ENCODE measurements at regions not wholly inside any gene's neighbourhood (a gene's known extent, or its start where the extent isn't known, plus 50 kb on each side); places are given as distances from the start of the nearest gene placed in this dataset.

DNA sequence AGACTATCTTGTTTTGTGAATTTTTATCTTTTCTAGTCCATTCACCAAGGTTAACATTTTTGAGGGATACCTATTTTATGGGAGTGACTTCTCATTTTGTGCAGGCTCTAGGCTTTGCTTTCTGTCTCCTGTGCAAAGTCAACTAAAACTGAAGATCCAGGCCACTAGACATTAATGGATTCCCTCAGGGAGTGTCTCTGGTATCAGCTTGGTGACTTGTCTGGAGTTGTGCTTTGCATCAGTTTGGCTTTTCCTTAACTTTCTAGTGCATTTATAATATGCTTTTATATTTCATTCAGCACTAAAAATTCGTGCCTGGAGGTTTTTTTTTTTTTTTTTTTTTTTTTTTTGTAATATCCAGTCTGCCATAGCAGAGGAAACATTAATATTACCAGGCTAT is 144.2 kb downstream of the YIPF5 start:
- Histone ChIP-seq H3K4me1 (ENCODE audit: control extremely low read depth in 1 of 4, control insufficient read depth in 4 of 4, insufficient read depth in 4 of 4, low read length in 3 of 4) (no peaks in the 10 kb centered on the region), H3K36me3 (ENCODE audit: control insufficient read depth in 4 of 4, insufficient read depth in 4 of 4, low read length in 3 of 4) (no peaks in the 10 kb centered on the region), H3K9me3 (ENCODE audit: control extremely low read depth in 1 of 5, control insufficient read depth in 4 of 5, insufficient read depth in 2 of 5, low read depth in 1 of 5, low read length in 4 of 5) (peaks cover 0 to 3% (median 0%) of the 10 kb centered on the region in 5 experiments), H3K4me3 (ENCODE audit: control insufficient read depth in 1 of 7, extremely low read depth in 1 of 7, insufficient read depth in 4 of 7, low read depth in 2 of 7, low read length in 6 of 7) (no peak overlapping the region), H3K27ac (ENCODE audit: insufficient read depth in 1 of 2, low read depth in 1 of 2, low read length in 2 of 2, poor library complexity in 1 of 2, severe bottlenecking in 2 of 2) (no peak overlapping the region), H3K27me3 (replicated peaks in 2 of 5; ENCODE audit: control insufficient read depth in 4 of 5, insufficient read depth in 5 of 5, low read length in 4 of 5) (no peaks in the 10 kb centered on the region)
- CTCF ChIA-PET, result no interaction called here
- DNase-seq, result no peak
- POLR2A ChIA-PET, result interaction anchor here (0.6 kb wide), 1 partner anchor 11 kb away, joined by 6 read pairs; no protein-coding TSS in a partner anchor
- WGBS (ENCODE audit: insufficient coverage), result no CpG with 5 or more reads among the region's 1 CpG

DNA sequence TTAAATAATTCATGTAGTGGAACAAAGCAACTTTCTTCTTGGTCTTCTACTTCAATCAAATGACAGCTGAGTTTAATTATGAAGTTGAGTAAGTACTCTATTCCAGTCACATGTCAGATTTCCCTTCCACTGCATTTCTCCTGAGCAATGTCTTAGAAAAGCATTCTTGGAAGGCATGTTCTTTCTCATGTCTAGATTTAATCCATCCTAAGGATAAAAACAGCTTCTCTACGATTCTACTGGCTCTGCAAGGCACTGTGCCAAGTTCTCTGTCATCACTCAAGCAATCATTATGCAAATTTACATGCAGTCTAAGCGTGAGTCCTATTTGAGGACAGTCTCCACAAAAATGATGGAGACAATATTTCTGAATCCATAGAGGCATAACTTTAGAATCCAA is 142.4 kb downstream of the YIPF5 start:
- no peak overlapping the region for H3K27ac ChIP-seq (ENCODE audit: insufficient read depth in 1 of 2, low read depth in 1 of 2, low read length in 2 of 2, poor library complexity in 1 of 2, severe bottlenecking in 2 of 2)
- DNase-seq, result no peak

DNA sequence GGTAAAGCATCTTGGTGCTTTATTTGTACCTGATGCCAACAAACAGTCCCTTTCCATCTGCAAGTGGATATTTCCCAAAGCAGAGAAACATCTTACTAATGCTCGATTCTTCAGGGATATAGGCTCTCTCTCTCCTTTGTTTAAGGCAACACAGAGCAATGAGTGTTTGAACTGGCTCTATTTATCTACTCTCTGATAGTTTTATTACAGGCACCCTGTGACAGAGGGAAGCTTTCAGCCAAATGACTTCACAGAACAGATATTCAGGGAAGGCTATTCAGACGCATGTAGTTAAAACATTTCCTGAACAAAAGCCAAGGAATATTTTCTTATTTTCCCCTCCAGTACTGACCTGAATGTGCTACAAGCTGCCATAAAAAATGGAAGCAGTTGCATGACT is 141.8 kb downstream of the YIPF5 start:
- POLR2A ChIA-PET, result no interaction called here

More for the DNA sequence above, 142.4 kb downstream of the YIPF5 start:
- no peaks in the 10 kb centered on the region for H3K4me1 ChIP-seq (ENCODE audit: control extremely low read depth in 1 of 4, control insufficient read depth in 4 of 4, insufficient read depth in 4 of 4, low read length in 3 of 4)
- ChIA-PET CTCF (no interaction called here), POLR2A (no interaction called here)
- H3K4me3 ChIP-seq (ENCODE audit: control insufficient read depth in 1 of 7, extremely low read depth in 1 of 7, insufficient read depth in 4 of 7, low read depth in 2 of 7, low read length in 6 of 7), result no peak overlapping the region
- H3K9me3 ChIP-seq (ENCODE audit: control extremely low read depth in 1 of 5, control insufficient read depth in 4 of 5, insufficient read depth in 2 of 5, low read depth in 1 of 5, low read length in 4 of 5), result no peaks in the 10 kb centered on the region
- H3K36me3 ChIP-seq (ENCODE audit: control insufficient read depth in 4 of 4, insufficient read depth in 4 of 4, low read length in 3 of 4), result no peaks in the 10 kb centered on the region
- WGBS (ENCODE audit: insufficient coverage), result 84% methylated on average over 2 of the region's 2 CpGs
- peaks cover 0 to 3% (median 0%) of the 10 kb centered on the region in 5 experiments for H3K27me3 ChIP-seq (replicated peaks in 2 of 5; ENCODE audit: control insufficient read depth in 4 of 5, insufficient read depth in 5 of 5, low read length in 4 of 5)

DNA sequence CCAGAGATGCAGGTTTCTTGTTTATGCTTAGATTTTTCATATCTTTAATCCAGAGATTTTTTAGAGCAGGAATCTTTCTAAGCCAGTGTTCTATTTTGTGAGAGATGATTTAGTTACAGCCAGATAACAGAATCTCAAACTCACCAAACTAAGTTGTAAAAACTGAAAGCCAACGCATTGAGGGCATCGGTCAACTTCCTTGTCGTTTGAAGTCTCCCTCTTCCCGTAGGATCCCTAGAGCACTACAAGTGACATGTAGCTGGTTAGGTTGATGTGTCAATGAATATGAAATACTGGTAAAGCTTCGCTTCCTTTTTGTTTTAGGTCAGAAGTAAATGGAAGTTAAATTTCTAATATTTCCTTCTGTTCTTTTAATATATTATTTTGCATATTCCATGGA is 139.6 kb downstream of the YIPF5 start:
- no peaks in the 10 kb centered on the region for H3K4me1 ChIP-seq (ENCODE audit: control extremely low read depth in 1 of 4, control insufficient read depth in 4 of 4, insufficient read depth in 4 of 4, low read length in 3 of 4)
- H3K27me3 ChIP-seq (replicated peaks in 2 of 5; ENCODE audit: control insufficient read depth in 4 of 5, insufficient read depth in 5 of 5, low read length in 4 of 5), result peaks cover 0 to 8% (median 0%) of the 10 kb centered on the region in 5 experiments
- H3K27ac ChIP-seq (ENCODE audit: insufficient read depth in 1 of 2, low read depth in 1 of 2, low read length in 2 of 2, poor library complexity in 1 of 2, severe bottlenecking in 2 of 2), result no peak overlapping the region
- POLR2A ChIA-PET, result no interaction called here
- DNase-seq, result no peak
- H3K4me3 ChIP-seq (ENCODE audit: control insufficient read depth in 1 of 7, extremely low read depth in 1 of 7, insufficient read depth in 4 of 7, low read depth in 2 of 7, low read length in 6 of 7), result no peak overlapping the region
- CTCF ChIA-PET, result no interaction called here
- no peaks in the 10 kb centered on the region for H3K36me3 ChIP-seq (ENCODE audit: control insufficient read depth in 4 of 4, insufficient read depth in 4 of 4, low read length in 3 of 4)
- WGBS (ENCODE audit: insufficient coverage), result no CpG with 5 or more reads among the region's 5 CpGs
- no peaks in the 10 kb centered on the region for H3K9me3 ChIP-seq (ENCODE audit: control extremely low read depth in 1 of 5, control insufficient read depth in 4 of 5, insufficient read depth in 2 of 5, low read depth in 1 of 5, low read length in 4 of 5)

More for the DNA sequence above, 141.8 kb downstream of the YIPF5 start:
- H3K9me3 ChIP-seq (ENCODE audit: control extremely low read depth in 1 of 5, control insufficient read depth in 4 of 5, insufficient read depth in 2 of 5, low read depth in 1 of 5, low read length in 4 of 5), result no peaks in the 10 kb centered on the region
- peaks cover 0 to 7% (median 0%) of the 10 kb centered on the region in 5 experiments for H3K27me3 ChIP-seq (replicated peaks in 2 of 5; ENCODE audit: control insufficient read depth in 4 of 5, insufficient read depth in 5 of 5, low read length in 4 of 5)
- no peaks in the 10 kb centered on the region for H3K4me1 ChIP-seq (ENCODE audit: control extremely low read depth in 1 of 4, control insufficient read depth in 4 of 4, insufficient read depth in 4 of 4, low read length in 3 of 4)
- no peak overlapping the region for H3K27ac ChIP-seq (ENCODE audit: insufficient read depth in 1 of 2, low read depth in 1 of 2, low read length in 2 of 2, poor library complexity in 1 of 2, severe bottlenecking in 2 of 2)
- WGBS (ENCODE audit: insufficient coverage), result 75% methylated on average over 2 of the region's 2 CpGs
- H3K4me3 ChIP-seq (ENCODE audit: control insufficient read depth in 1 of 7, extremely low read depth in 1 of 7, insufficient read depth in 4 of 7, low read depth in 2 of 7, low read length in 6 of 7), result no peak overlapping the region
- CTCF ChIA-PET, result no interaction called here
- DNase-seq, result no peak
- H3K36me3 ChIP-seq (ENCODE audit: control insufficient read depth in 4 of 4, insufficient read depth in 4 of 4, low read length in 3 of 4), result no peaks in the 10 kb centered on the region

DNA sequence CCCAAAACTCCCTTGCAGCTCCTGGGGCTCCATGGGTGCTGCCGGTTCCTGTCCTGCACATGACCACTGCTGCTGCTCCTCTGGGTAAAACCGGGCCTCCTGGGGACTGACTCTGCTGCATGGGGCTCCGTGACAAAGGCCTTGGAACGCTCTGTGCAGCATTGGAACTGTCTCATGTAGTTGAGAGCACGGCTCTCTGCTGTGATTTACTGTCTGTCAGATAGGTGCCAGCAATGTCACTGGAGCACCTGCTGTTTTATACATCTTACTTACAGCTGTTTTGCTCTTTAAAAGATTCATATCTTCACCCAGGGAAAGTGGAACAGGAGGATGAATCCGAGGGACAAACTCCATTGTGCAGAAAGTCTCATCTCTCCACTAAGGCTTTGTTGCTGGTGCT is 138.1 kb downstream of the YIPF5 start:
- no peaks in the 10 kb centered on the region for H3K9me3 ChIP-seq (ENCODE audit: control extremely low read depth in 1 of 5, control insufficient read depth in 4 of 5, insufficient read depth in 2 of 5, low read depth in 1 of 5, low read length in 4 of 5)
- 80% methylated on average over 5 of the region's 6 CpGs for WGBS (ENCODE audit: insufficient coverage)
- H3K36me3 ChIP-seq (ENCODE audit: control insufficient read depth in 4 of 4, insufficient read depth in 4 of 4, low read length in 3 of 4), result no peaks in the 10 kb centered on the region
- no peak overlapping the region for H3K27ac ChIP-seq (ENCODE audit: insufficient read depth in 1 of 2, low read depth in 1 of 2, low read length in 2 of 2, poor library complexity in 1 of 2, severe bottlenecking in 2 of 2)
- H3K4me1 ChIP-seq (ENCODE audit: control extremely low read depth in 1 of 4, control insufficient read depth in 4 of 4, insufficient read depth in 4 of 4, low read length in 3 of 4), result no peaks in the 10 kb centered on the region
- POLR2A ChIA-PET, result no interaction called here
- CTCF ChIA-PET, result no interaction called here
- H3K27me3 ChIP-seq (replicated peaks in 2 of 5; ENCODE audit: control insufficient read depth in 4 of 5, insufficient read depth in 5 of 5, low read length in 4 of 5), result peaks cover 0 to 8% (median 0%) of the 10 kb centered on the region in 5 experiments
- DNase-seq, result no peak
- H3K4me3 ChIP-seq (ENCODE audit: control insufficient read depth in 1 of 7, extremely low read depth in 1 of 7, insufficient read depth in 4 of 7, low read depth in 2 of 7, low read length in 6 of 7), result no peak overlapping the region

DNA sequence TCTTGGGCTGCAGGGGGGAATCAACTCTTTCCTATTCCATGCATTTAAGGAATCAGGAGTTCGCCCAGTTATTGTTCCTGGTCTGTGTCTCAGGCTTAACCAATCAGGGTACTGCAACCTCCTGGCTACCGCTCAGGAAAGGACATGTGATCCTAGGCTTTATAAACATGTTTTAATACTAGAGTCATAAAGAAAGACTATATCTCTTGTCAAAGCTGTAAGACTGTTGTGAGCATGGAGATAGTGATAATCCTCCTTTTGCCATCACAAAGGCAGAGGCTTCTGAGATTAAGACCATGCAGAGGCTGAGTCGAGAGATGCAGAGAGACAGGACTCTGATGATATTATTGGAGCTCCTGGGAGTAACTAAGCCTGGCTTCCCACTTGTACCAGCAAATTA is 137.0 kb downstream of the YIPF5 start:
- no peak overlapping the region for H3K4me3 ChIP-seq (ENCODE audit: control insufficient read depth in 1 of 7, extremely low read depth in 1 of 7, insufficient read depth in 4 of 7, low read depth in 2 of 7, low read length in 6 of 7)
- no peak overlapping the region for H3K27ac ChIP-seq (ENCODE audit: insufficient read depth in 1 of 2, low read depth in 1 of 2, low read length in 2 of 2, poor library complexity in 1 of 2, severe bottlenecking in 2 of 2)
- H3K27me3 ChIP-seq (replicated peaks in 2 of 5; ENCODE audit: control insufficient read depth in 4 of 5, insufficient read depth in 5 of 5, low read length in 4 of 5), result peaks cover 0 to 8% (median 0%) of the 10 kb centered on the region in 5 experiments
- H3K36me3 ChIP-seq (ENCODE audit: control insufficient read depth in 4 of 4, insufficient read depth in 4 of 4, low read length in 3 of 4), result no peaks in the 10 kb centered on the region
- H3K9me3 ChIP-seq (ENCODE audit: control extremely low read depth in 1 of 5, control insufficient read depth in 4 of 5, insufficient read depth in 2 of 5, low read depth in 1 of 5, low read length in 4 of 5), result no peaks in the 10 kb centered on the region
- DNase-seq, result no peak
- WGBS (ENCODE audit: insufficient coverage), result 83% methylated on average over 1 of the region's 3 CpGs
- H3K4me1 ChIP-seq (ENCODE audit: control extremely low read depth in 1 of 4, control insufficient read depth in 4 of 4, insufficient read depth in 4 of 4, low read length in 3 of 4), result no peaks in the 10 kb centered on the region
- CTCF ChIA-PET, result no interaction called here
- POLR2A ChIA-PET, result no interaction called here

DNA sequence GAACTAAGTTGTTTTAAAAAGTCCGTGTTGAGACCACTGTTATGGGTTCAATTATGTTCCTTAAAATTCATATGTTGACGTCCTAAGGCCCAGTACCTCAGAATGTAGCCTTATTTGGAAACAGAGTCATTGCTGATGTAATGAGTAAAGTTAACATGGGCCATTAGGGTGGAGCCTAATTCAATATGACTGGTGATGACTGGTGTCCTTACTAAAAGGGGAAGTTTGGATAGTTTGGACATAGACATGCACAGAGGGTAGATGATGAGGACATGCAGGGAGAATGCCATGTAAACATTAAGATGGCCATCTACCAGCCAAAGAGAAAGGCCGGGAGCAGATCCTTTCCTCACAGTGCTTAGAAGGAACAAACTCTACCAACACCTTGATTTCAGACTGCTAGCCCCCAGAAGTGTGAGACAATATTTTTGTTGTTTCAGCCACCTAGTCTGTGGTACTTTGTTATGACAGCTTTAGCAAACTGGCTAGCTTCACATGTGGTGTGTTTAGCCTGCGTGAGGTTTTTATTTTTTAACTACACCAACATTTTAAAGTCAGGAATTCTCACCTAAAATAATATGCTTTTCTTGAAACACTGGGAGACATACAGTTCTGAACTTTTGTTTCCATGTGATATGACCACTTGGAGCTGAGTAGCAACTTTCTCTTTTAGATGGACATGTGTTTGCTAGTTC is 135.3 kb downstream of the YIPF5 start:
- Histone ChIP-seq H3K9me3 (ENCODE audit: control extremely low read depth in 1 of 5, control insufficient read depth in 4 of 5, insufficient read depth in 2 of 5, low read depth in 1 of 5, low read length in 4 of 5) (no peaks in the 10 kb centered on the region), H3K4me1 (ENCODE audit: control extremely low read depth in 1 of 4, control insufficient read depth in 4 of 4, insufficient read depth in 4 of 4, low read length in 3 of 4) (no peaks in the 10 kb centered on the region), H3K36me3 (ENCODE audit: control insufficient read depth in 4 of 4, insufficient read depth in 4 of 4, low read length in 3 of 4) (no peaks in the 10 kb centered on the region), H3K27ac (ENCODE audit: insufficient read depth in 1 of 2, low read depth in 1 of 2, low read length in 2 of 2, poor library complexity in 1 of 2, severe bottlenecking in 2 of 2) (no peak overlapping the region), H3K27me3 (replicated peaks in 2 of 5; ENCODE audit: control insufficient read depth in 4 of 5, insufficient read depth in 5 of 5, low read length in 4 of 5) (peaks cover 0 to 8% (median 0%) of the 10 kb centered on the region in 5 experiments), H3K4me3 (ENCODE audit: control insufficient read depth in 1 of 7, extremely low read depth in 1 of 7, insufficient read depth in 4 of 7, low read depth in 2 of 7, low read length in 6 of 7) (no peak overlapping the region)
- ChIA-PET POLR2A (no interaction called here), CTCF (no interaction called here)
- DNase-seq, result no peak
- 93% methylated on average over 3 of the region's 4 CpGs for WGBS (ENCODE audit: insufficient coverage)
